Loucy (cell line): ENCODE measurements at regions not wholly inside any gene's neighbourhood (a gene's known extent, or its start where the extent isn't known, plus 50 kb on each side); places are given as distances from the start of the nearest gene placed in this dataset.

Experiments
- CTCF ChIP-seq: fragments of 200-600 bp; sonication (generic); conservative IDR thresholded peaks from 2 replicates; pipeline ENCODE4 v1.5.1; 2014; ENCODE audit warnings: mild to moderate bottlenecking, antibody characterized with exemption, low read length
- EZH2phosphoT487 ChIP-seq: fragments of 200-600 bp; IDR thresholded peaks from 2 replicates; pipeline ENCODE4 v1.6.1; 2018; ENCODE audit warnings: antibody characterized with exemption, mild to moderate bottlenecking, moderate library complexity, borderline replicate concordance

- TF ChIP-seq CTCF (no peak), EZH2phosphoT487 (no peak)
Observed at GRCh38 chrX:81728622-81729021, 526.7 kb downstream of the SH3BGRL start.
